ENCODE measurements at regions not wholly inside any gene's neighbourhood (a gene's known extent, or its start where the extent isn't known, plus 50 kb on each side); places are given as distances from the start of the nearest gene placed in this dataset.

DNA sequence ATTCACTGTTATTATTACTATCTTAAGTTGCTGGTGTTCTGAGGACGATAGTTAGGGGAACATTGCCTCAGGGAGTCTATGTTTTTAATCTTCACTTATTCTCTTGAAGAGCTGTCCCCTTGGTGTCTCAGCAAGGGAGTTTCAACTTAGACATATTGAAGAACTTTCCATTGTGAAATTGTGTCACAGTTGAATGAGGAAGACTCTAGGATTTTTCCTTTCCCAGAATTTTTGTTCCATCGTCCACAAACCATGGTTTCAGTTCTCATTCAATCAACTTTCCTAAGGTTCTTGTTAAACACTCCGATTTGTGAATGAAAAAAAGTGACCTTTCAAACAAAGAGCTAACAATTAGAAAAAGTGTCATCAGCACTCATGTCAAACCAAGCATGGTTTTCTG lies 128.3 kb downstream of the GATA3 start:
- no peak for TF ChIP-seq ZBTB7A (IDR thresholded peaks at IDR 0.05; ENCODE audit: low read depth)
- no peak for TF ChIP-seq EGR1 (IDR thresholded peaks at IDR 0.05)
- TF ChIP-seq, protein P1, sequence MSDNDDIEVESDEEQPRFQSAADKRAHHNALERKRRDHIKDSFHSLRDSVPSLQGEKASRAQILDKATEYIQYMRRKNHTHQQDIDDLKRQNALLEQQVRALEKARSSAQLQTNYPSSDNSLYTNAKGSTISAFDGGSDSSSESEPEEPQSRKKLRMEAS (IDR thresholded peaks at IDR 0.05), result no peak
- no peak for TF ChIP-seq CEBPB (IDR thresholded peaks at IDR 0.05)
- no peak for TF ChIP-seq RAD21 (IDR thresholded peaks at IDR 0.05; ENCODE audit: low read depth)
- no peak for TF ChIP-seq TAF1 (IDR thresholded peaks at IDR 0.05; ENCODE audit: low read depth)
- no peak for TF ChIP-seq EP300 (IDR thresholded peaks at IDR 0.05; ENCODE audit: borderline replicate concordance)
- no peak for TF ChIP-seq USF1 (IDR thresholded peaks at IDR 0.05)
- TF ChIP-seq FOXM1 (IDR thresholded peaks at IDR 0.05; ENCODE audit: borderline replicate concordance, low read depth), result no peak
- TF ChIP-seq TCF12 (IDR thresholded peaks at IDR 0.05; ENCODE audit: low read depth), result no peak
- no peak for TF ChIP-seq TEAD4 (IDR thresholded peaks at IDR 0.05)
- no peak for TF ChIP-seq YY1 (IDR thresholded peaks at IDR 0.05; ENCODE audit: low read depth)
- TF ChIP-seq NFIC (IDR thresholded peaks at IDR 0.05), result no peak
- TF ChIP-seq, protein P2, sequence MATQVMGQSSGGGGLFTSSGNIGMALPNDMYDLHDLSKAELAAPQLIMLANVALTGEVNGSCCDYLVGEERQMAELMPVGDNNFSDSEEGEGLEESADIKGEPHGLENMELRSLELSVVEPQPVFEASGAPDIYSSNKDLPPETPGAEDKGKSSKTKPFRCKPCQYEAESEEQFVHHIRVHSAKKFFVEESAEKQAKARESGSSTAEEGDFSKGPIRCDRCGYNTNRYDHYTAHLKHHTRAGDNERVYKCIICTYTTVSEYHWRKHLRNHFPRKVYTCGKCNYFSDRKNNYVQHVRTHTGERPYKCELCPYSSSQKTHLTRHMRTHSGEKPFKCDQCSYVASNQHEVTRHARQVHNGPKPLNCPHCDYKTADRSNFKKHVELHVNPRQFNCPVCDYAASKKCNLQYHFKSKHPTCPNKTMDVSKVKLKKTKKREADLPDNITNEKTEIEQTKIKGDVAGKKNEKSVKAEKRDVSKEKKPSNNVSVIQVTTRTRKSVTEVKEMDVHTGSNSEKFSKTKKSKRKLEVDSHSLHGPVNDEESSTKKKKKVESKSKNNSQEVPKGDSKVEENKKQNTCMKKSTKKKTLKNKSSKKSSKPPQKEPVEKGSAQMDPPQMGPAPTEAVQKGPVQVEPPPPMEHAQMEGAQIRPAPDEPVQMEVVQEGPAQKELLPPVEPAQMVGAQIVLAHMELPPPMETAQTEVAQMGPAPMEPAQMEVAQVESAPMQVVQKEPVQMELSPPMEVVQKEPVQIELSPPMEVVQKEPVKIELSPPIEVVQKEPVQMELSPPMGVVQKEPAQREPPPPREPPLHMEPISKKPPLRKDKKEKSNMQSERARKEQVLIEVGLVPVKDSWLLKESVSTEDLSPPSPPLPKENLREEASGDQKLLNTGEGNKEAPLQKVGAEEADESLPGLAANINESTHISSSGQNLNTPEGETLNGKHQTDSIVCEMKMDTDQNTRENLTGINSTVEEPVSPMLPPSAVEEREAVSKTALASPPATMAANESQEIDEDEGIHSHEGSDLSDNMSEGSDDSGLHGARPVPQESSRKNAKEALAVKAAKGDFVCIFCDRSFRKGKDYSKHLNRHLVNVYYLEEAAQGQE (IDR thresholded peaks at IDR 0.05; ENCODE audit: low read depth), result no peak
- TF ChIP-seq CREB1 (IDR thresholded peaks at IDR 0.05; ENCODE audit: low read depth), result no peak

DNA sequence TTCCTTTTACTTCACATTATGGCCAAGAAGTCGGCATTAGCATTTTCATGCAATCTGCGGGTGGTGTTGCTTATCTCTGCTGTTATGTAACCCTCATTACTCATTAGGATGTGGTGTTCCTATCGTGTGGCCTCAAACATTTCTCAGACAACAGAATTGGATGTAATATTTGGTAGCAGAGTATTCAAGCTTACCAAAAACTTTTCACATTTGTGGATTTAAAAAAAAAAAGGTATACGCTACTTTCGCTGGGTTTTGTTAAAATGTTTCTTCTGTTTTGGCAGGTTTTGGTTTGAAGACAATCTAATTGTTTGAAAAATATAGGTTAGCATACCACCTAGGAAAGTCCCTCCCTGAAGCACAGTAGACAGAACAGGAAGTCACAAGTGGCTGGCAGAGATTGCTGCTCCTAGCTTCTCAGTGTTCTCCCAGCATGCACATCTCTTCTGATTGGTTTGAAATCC lies 128.8 kb downstream of the GATA3 start:
- TF ChIP-seq TCF12 (IDR thresholded peaks at IDR 0.05; ENCODE audit: low read depth), result no peak
- TF ChIP-seq FOXM1 (IDR thresholded peaks at IDR 0.05; ENCODE audit: borderline replicate concordance, low read depth), result no peak
- TF ChIP-seq CREB1 (IDR thresholded peaks at IDR 0.05; ENCODE audit: low read depth), result no peak
- TF ChIP-seq, protein P1 (IDR thresholded peaks at IDR 0.05), result no peak
- TF ChIP-seq TAF1 (IDR thresholded peaks at IDR 0.05; ENCODE audit: low read depth), result no peak
- no peak for TF ChIP-seq EP300 (IDR thresholded peaks at IDR 0.05; ENCODE audit: borderline replicate concordance)
- no peak for TF ChIP-seq EGR1 (IDR thresholded peaks at IDR 0.05)
- no peak for TF ChIP-seq ZBTB7A (IDR thresholded peaks at IDR 0.05; ENCODE audit: low read depth)
- no peak for TF ChIP-seq YY1 (IDR thresholded peaks at IDR 0.05; ENCODE audit: low read depth)
- no peak for TF ChIP-seq RAD21 (IDR thresholded peaks at IDR 0.05; ENCODE audit: low read depth)
- no peak for TF ChIP-seq TEAD4 (IDR thresholded peaks at IDR 0.05)
- TF ChIP-seq CEBPB (IDR thresholded peaks at IDR 0.05), result no peak
- TF ChIP-seq USF1 (IDR thresholded peaks at IDR 0.05), result no peak

GRCh38 chr10:8187171-8187666 lies 132.7 kb downstream of the GATA3 start:
- TF ChIP-seq FOXM1 (IDR thresholded peaks at IDR 0.05; ENCODE audit: borderline replicate concordance, low read depth) (no peak), TCF12 (IDR thresholded peaks at IDR 0.05; ENCODE audit: low read depth) (no peak), CREB1 (IDR thresholded peaks at IDR 0.05; ENCODE audit: low read depth) (no peak), YY1 (IDR thresholded peaks at IDR 0.05; ENCODE audit: low read depth) (no peak), EGR1 (IDR thresholded peaks at IDR 0.05) (no peak), EP300 (IDR thresholded peaks at IDR 0.05; ENCODE audit: borderline replicate concordance) (no peak), ZBTB7A (IDR thresholded peaks at IDR 0.05; ENCODE audit: low read depth) (no peak)
- TF ChIP-seq, protein P1 (IDR thresholded peaks at IDR 0.05), result no peak

- TF ChIP-seq USF1 (IDR thresholded peaks at IDR 0.05), result no peak
These were observed 135.0 kb downstream of the GATA3 start for GRCh38 chr10:8189458-8189857.

GRCh38 chr10:8192301-8192700 lies 137.8 kb downstream of the GATA3 start:
- no peak for TF ChIP-seq NFIC (IDR thresholded peaks at IDR 0.05)
- TF ChIP-seq FOXM1 (IDR thresholded peaks at IDR 0.05; ENCODE audit: borderline replicate concordance, low read depth), result no peak
- no peak for TF ChIP-seq CEBPB (IDR thresholded peaks at IDR 0.05)
- TF ChIP-seq EGR1 (IDR thresholded peaks at IDR 0.05), result no peak
- TF ChIP-seq, protein P1 (IDR thresholded peaks at IDR 0.05), result no peak
- no peak for TF ChIP-seq EP300 (IDR thresholded peaks at IDR 0.05; ENCODE audit: borderline replicate concordance)

GRCh38 chr10:8193546-8193945 lies 139.1 kb downstream of the GATA3 start:
- TF ChIP-seq, protein P1 (IDR thresholded peaks at IDR 0.05), result no peak
- no peak for TF ChIP-seq CEBPB (IDR thresholded peaks at IDR 0.05)
- TF ChIP-seq CREB1 (IDR thresholded peaks at IDR 0.05; ENCODE audit: low read depth), result no peak
- TF ChIP-seq, protein P2 (IDR thresholded peaks at IDR 0.05; ENCODE audit: low read depth), result no peak
